H1 (cell line): ENCODE measurements at regions not wholly inside any gene's neighbourhood (a gene's known extent, or its start where the extent isn't known, plus 50 kb on each side); places are given as distances from the start of the nearest gene placed in this dataset.

Experiments
- CTCF ChIP-seq, 3 experiments: IDR thresholded peaks; 1 replicate in 2 of 3; 2 replicates in 1 of 3; pipeline versions ENCODE4 v1.5.1 to v1.6.1; 2011; ENCODE audit warnings: low read length in 3 of 3, mild to moderate bottlenecking in 3 of 3, inconsistent platforms in 2 of 3, low read depth in 1 of 3, moderate library complexity in 1 of 3; ENCODE audit not compliant: insufficient read depth in 1 of 3; ENCODE audit errors: control extremely low read depth in 1 of 3
- EP300 ChIP-seq, 2 experiments: IDR thresholded peaks; 1 replicate in 1 of 2; 2 replicates in 1 of 2; pipeline ENCODE4 v1.6.1; 2011 to 2012; ENCODE audit warnings: low read depth in 2 of 2, low read length in 2 of 2, mild to moderate bottlenecking in 2 of 2, borderline replicate concordance in 1 of 2, inconsistent platforms in 1 of 2, moderate library complexity in 1 of 2
- GTF2F1 ChIP-seq: IDR thresholded peaks from 2 replicates; pipeline ENCODE4 v1.6.1; 2012; ENCODE audit warnings: low read depth, low read length, improper control_type of control experiment, borderline replicate concordance
- POLR2A ChIP-seq, 2 experiments: IDR thresholded peaks; 1 replicate in 1 of 2; 2 replicates in 1 of 2; pipeline ENCODE4 v1.6.1; 2011; ENCODE audit warnings: low read depth in 2 of 2, low read length in 2 of 2, mild to moderate bottlenecking in 2 of 2; ENCODE audit errors: control extremely low read depth in 1 of 2
- SP1 ChIP-seq: IDR thresholded peaks from 2 replicates; pipeline ENCODE4 v1.6.1; 2011; ENCODE audit warnings: low read depth, low read length
- USF2 ChIP-seq: IDR thresholded peaks from 2 replicates; pipeline ENCODE4 v1.6.1; 2011; ENCODE audit warnings: low read length, improper control_type of control experiment

- TF ChIP-seq EP300 (IDR thresholded peaks at IDR 0.05; ENCODE audit: borderline replicate concordance in 1 of 2, low read depth in 2 of 2, low read length in 2 of 2) = no peak
- no peak for TF ChIP-seq POLR2A (IDR thresholded peaks at IDR 0.05; ENCODE audit: control extremely low read depth in 1 of 2, low read depth in 2 of 2, low read length in 2 of 2)
- TF ChIP-seq CTCF (IDR thresholded peaks at IDR 0.05; ENCODE audit: control extremely low read depth in 1 of 3, insufficient read depth in 1 of 3, low read depth in 1 of 3, low read length in 3 of 3) = no peak
- no peak for TF ChIP-seq GTF2F1
- no peak for TF ChIP-seq USF2
- TF ChIP-seq SP1 = no peak
Measured at GRCh38 chr12:5134861-5135525, 91.3 kb downstream of the KCNA5 start.
